ENCODE measurements at regions not wholly inside any gene's neighbourhood (a gene's known extent, or its start where the extent isn't known, plus 50 kb on each side); places are given as distances from the start of the nearest gene placed in this dataset.

- intact Hi-C loops (cut with DNase I; ENCODE audit: low total_unique reads) = no loop called here
- DNase-seq = no peak
- TF ChIP-seq CTCF (IDR thresholded peaks at IDR 0.05) (no peak), EP300 (IDR thresholded peaks at IDR 0.05; ENCODE audit: low read depth) (no peak), POLR2AphosphoS5 (IDR thresholded peaks at IDR 0.05) (no peak), POLR2A (IDR thresholded peaks at IDR 0.05) (no peak)
Observed at GRCh38 chrX:25663701-25664100, 474.4 kb upstream of the MAGEB18 start.

DNA sequence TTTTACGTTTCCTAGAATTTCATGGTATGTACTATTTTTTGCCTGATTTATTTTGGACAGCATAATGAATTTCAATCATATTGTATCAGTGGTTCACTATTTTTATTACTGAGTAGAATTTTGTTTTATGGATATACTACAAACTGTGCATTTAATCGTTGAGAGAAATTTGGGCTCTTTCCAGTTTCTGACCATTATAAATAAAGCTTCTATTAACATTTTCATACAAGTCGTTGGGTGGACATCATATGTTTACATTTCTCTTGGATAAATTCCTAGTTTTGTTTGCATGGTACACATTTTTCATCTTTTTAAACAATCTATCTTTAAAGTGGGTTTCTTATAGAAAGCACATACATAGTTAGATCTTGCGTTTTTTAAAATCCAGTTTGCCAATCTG is 472.7 kb upstream of the MAGEB18 start:
- intact Hi-C loops (cut with DNase I; ENCODE audit: low total_unique reads) (no loop called here), in situ Hi-C loops (cut with MboI; ENCODE audit: low pct_ligation_motif_present in 1 of 4, low pct_unique_long_range_greater_than_20kb in 1 of 4, low sequenced_read_pairs in 3 of 4) (no loop called here)
- Histone ChIP-seq H3K4me3 (no peak overlapping the region), H3K9me3 (no peaks in the 10 kb centered on the region), H3K4me1 (no peaks in the 10 kb centered on the region), H3K27ac (no peak overlapping the region), H3K36me3 (no peaks in the 10 kb centered on the region), H3K27me3 (no peaks in the 10 kb centered on the region)
- TF ChIP-seq CTCF (IDR thresholded peaks at IDR 0.05) (no peak), EP300 (IDR thresholded peaks at IDR 0.05; ENCODE audit: low read depth) (no peak), POLR2AphosphoS5 (IDR thresholded peaks at IDR 0.05) (no peak), POLR2A (IDR thresholded peaks at IDR 0.05) (no peak)
- 57 to 60% methylated on average over 2 to 4 of the region's 4 CpGs for WGBS, 2 donors (ENCODE audit: low coverage in 1 of 2)
- no peak for DNase-seq

More at GRCh38 chrX:25663701-25664100, 474.4 kb upstream of the MAGEB18 start:
- Histone ChIP-seq H3K27me3 (no peaks in the 10 kb centered on the region), H3K9me3 (no peaks in the 10 kb centered on the region), H3K4me3 (no peak overlapping the region), H3K27ac (no peak overlapping the region), H3K36me3 (no peaks in the 10 kb centered on the region), H3K4me1 (no peaks in the 10 kb centered on the region)
- WGBS, 2 donors (ENCODE audit: low coverage in 1 of 2) = 45% methylated on average over 5 of the region's 5 CpGs; no CpG with 5 or more reads in 1 of the 2 donors
- in situ Hi-C loops (cut with MboI; ENCODE audit: low pct_ligation_motif_present in 1 of 4, low pct_unique_long_range_greater_than_20kb in 1 of 4, low sequenced_read_pairs in 3 of 4) = no loop called here

DNA sequence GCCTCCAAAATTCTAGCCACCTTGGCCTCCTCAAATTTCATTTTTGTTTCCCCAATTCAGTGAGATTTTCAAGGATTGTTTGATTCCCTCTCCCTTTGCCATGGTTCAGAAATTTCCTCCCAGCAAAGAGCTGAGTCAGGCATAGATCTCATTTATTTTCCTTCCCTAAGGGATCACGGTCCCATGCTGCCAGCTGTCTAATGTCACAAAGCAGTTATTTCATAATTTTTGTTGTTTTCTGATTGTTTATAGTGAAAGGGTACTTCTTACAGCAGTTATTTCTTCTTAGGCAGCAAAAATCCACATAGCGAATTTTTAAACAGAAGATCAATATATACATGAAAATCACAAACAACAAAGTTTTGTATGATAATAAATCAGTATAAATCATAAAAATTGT is 470.5 kb upstream of the MAGEB18 start:
- no peaks in the 10 kb centered on the region for H3K27me3 ChIP-seq
- no peak for TF ChIP-seq POLR2AphosphoS5 (IDR thresholded peaks at IDR 0.05)
- TF ChIP-seq EP300 (IDR thresholded peaks at IDR 0.05; ENCODE audit: low read depth) = no peak
- TF ChIP-seq POLR2A (IDR thresholded peaks at IDR 0.05) = no peak
- no peak for TF ChIP-seq CTCF (IDR thresholded peaks at IDR 0.05)
- no peak for DNase-seq
- H3K9me3 ChIP-seq = no peaks in the 10 kb centered on the region
- no peaks in the 10 kb centered on the region for H3K36me3 ChIP-seq
- 44% methylated on average over 2 of the region's 2 CpGs; no CpG with 5 or more reads in 1 of the 2 donors for WGBS, 2 donors (ENCODE audit: low coverage in 1 of 2)
- no peak overlapping the region for H3K27ac ChIP-seq
- in situ Hi-C loops (cut with MboI; ENCODE audit: low pct_ligation_motif_present in 1 of 4, low pct_unique_long_range_greater_than_20kb in 1 of 4, low sequenced_read_pairs in 3 of 4) (no loop called here), intact Hi-C loops (cut with DNase I; ENCODE audit: low total_unique reads) (no loop called here)
- no peaks in the 10 kb centered on the region for H3K4me1 ChIP-seq
- no peak overlapping the region for H3K4me3 ChIP-seq

GRCh38 chrX:25674776-25675175 is 463.4 kb upstream of the MAGEB18 start:
- no peaks in the 10 kb centered on the region for H3K36me3 ChIP-seq
- intact Hi-C loops (cut with DNase I; ENCODE audit: low total_unique reads) = no loop called here
- no peak for TF ChIP-seq EP300 (IDR thresholded peaks at IDR 0.05; ENCODE audit: low read depth)
- no peak for TF ChIP-seq CTCF (IDR thresholded peaks at IDR 0.05)
- TF ChIP-seq POLR2A (IDR thresholded peaks at IDR 0.05) = no peak
- no peak for TF ChIP-seq POLR2AphosphoS5 (IDR thresholded peaks at IDR 0.05)
- no peak overlapping the region for H3K4me3 ChIP-seq
- H3K9me3 ChIP-seq = no peaks in the 10 kb centered on the region
- H3K27ac ChIP-seq = no peak overlapping the region
- in situ Hi-C loops (cut with MboI; ENCODE audit: low pct_ligation_motif_present in 1 of 4, low pct_unique_long_range_greater_than_20kb in 1 of 4, low sequenced_read_pairs in 3 of 4) = loop anchor here in 1 of 4 donors (25.0 kb wide), 1 partner anchor 87 kb away; no protein-coding TSS in a partner anchor
- no peak for DNase-seq
- no peaks in the 10 kb centered on the region for H3K4me1 ChIP-seq
- no peaks in the 10 kb centered on the region for H3K27me3 ChIP-seq
- 69 to 73% methylated on average over 3 of the region's 3 CpGs for WGBS, 2 donors (ENCODE audit: low coverage in 1 of 2)
